Spleen (tissue), 11 donors: ENCODE measurements at regions not wholly inside any gene's neighbourhood (a gene's known extent, or its start where the extent isn't known, plus 50 kb on each side); places are given as distances from the start of the nearest gene placed in this dataset.

Experiments used
- DNase-seq: peaks from one replicate; pipeline ENCODE4 v3.0.0-alpha.2; 2020
- H3K27ac ChIP-seq, 8 donors: fragments of 200-600 bp; sonication (generic) in 7 of 8; 1 replicate in 4 of 8; 2 replicates in 4 of 8; pipeline versions ENCODE4 v1.5.0 to v1.8.0; 2016 to 2021; ENCODE audit warnings: inconsistent platforms in 4 of 8, mild to moderate bottlenecking in 4 of 8, moderate library complexity in 1 of 8
- H3K27me3 ChIP-seq, 7 donors: fragments of 200-600 bp; sonication (generic) in 6 of 7; replicated peaks in 1 of 7; 1 replicate in 4 of 7; 2 replicates in 3 of 7; pipeline versions ENCODE4 v1.5.0 to v1.8.0; 2016 to 2021; ENCODE audit warnings: inconsistent platforms in 3 of 7, mild to moderate bottlenecking in 1 of 7
- H3K36me3 ChIP-seq, 6 donors: fragments of 200-600 bp; sonication (generic) in 5 of 6; 1 replicate in 4 of 6; 2 replicates in 2 of 6; pipeline versions ENCODE4 v1.5.0 to v1.8.0; 2016 to 2021; ENCODE audit warnings: inconsistent platforms in 2 of 6
- H3K4me1 ChIP-seq, 6 donors: fragments of 200-600 bp; sonication (generic) in 5 of 6; 1 replicate in 3 of 6; 2 replicates in 3 of 6; pipeline versions ENCODE4 v1.5.0 to v1.8.0; 2016 to 2021; ENCODE audit warnings: inconsistent platforms in 3 of 6
- H3K4me3 ChIP-seq, 8 donors: fragments of 200-600 bp; sonication (generic) in 7 of 8; 1 replicate in 4 of 8; 2 replicates in 4 of 8; pipeline versions ENCODE4 v1.5.0 to v1.8.0; 2016 to 2021; ENCODE audit warnings: inconsistent platforms in 4 of 8, mild to moderate bottlenecking in 4 of 8, moderate library complexity in 2 of 8
- H3K9me3 ChIP-seq, 8 donors: fragments of 200-600 bp; sonication (generic) in 7 of 8; 1 replicate in 4 of 8; 2 replicates in 4 of 8; pipeline versions ENCODE4 v1.5.0 to v1.8.0; 2016 to 2021; ENCODE audit warnings: inconsistent platforms in 4 of 8
- CTCF ChIP-seq, 11 experiments: fragments of 200-600 bp in 7 of 11; fragments of 450-650 bp in 4 of 11; sonication (generic) in 4 of 11; IDR thresholded peaks in 8 of 11; conservative IDR thresholded peaks in 3 of 11; 1 replicate in 7 of 11; 2 replicates in 4 of 11; pipeline versions ENCODE4 v1.4.0 to v1.8.0; 2016 to 2021; ENCODE audit warnings: antibody characterized with exemption in 11 of 11, inconsistent platforms in 4 of 11, mild to moderate bottlenecking in 1 of 11
- POLR2A ChIP-seq, 3 donors: fragments of 450-650 bp; IDR thresholded peaks; one replicate each; pipeline ENCODE4 v1.5.1; 2017; ENCODE audit warnings: antibody characterized with exemption in 3 of 3, mild to moderate bottlenecking in 1 of 3
- POLR2AphosphoS5 ChIP-seq, 3 donors: sonication (generic); formaldehyde crosslinking; IDR thresholded peaks; one replicate each; pipeline ENCODE4 v1.5.1; 2017; ENCODE audit warnings: antibody characterized with exemption in 3 of 3
- WGBS, 5 donors: extraction: QIAGEN DNeasy Blood & Tissue Kit in 3 of 5; methylation state at CpG; one replicate each; pipeline versions ENCODE4 v1.1.5 to v1.1.7; 2013 to 2018; 5-methylcytosine and 5-hydroxymethylcytosine counted together
- intact Hi-C: fragments of 100-400 bp; cut with DNase I; formaldehyde crosslinking; loops from one replicate; pipeline ENCODE4 v1.15.0; 2023; ENCODE audit warnings: low total_unique reads
- donor health status: healthy with polysubstance abuse.
- donor health status: DM: no; HTN: no; CAD: no; lungs with moderate emphysema.
- donor health status: DM: no; HTN: no; CAD: no.
- donor health status: Bipolar disorder and iron deficiency.
- donor health status: healthy.
- donor health status: DM: no; HTN: no; CAD: no.
- donor health status: DM: yes; HTN: yes; CAD: no.

- intact Hi-C loops = no loop called here
- peaks cover 0 to 3% (median 0%) of the 10 kb centered on the region in 7 donors for H3K27me3 ChIP-seq
- no peak overlapping the region for H3K4me3 ChIP-seq
- H3K4me1 ChIP-seq = no peaks in the 10 kb centered on the region
- WGBS, 5 donors = 61 to 73% (median 64%) methylated on average over 3 of the region's 3 CpGs
- no peaks in the 10 kb centered on the region for H3K36me3 ChIP-seq
- TF ChIP-seq POLR2AphosphoS5 (IDR thresholded peaks at IDR 0.05) (no peak), POLR2A (IDR thresholded peaks at IDR 0.05) (no peak), CTCF (IDR thresholded peaks at IDR 0.05 in 8 of 11, conservative IDR thresholded peaks at IDR 0.05 in 3 of 11) (no peak)
- DNase-seq = no peak
- H3K9me3 ChIP-seq = no peaks in the 10 kb centered on the region
- no peak overlapping the region for H3K27ac ChIP-seq
Observed at GRCh38 chr7:108659261-108659660, 89.6 kb downstream of the DNAJB9 start.

GRCh38 chr7:108659867-108660266, 90.2 kb downstream of the DNAJB9 start:
- H3K27me3 ChIP-seq = peaks cover 0 to 3% (median 0%) of the 10 kb centered on the region in 7 donors
- TF ChIP-seq CTCF (IDR thresholded peaks at IDR 0.05 in 8 of 11, conservative IDR thresholded peaks at IDR 0.05 in 3 of 11) = no peak
- TF ChIP-seq POLR2A (IDR thresholded peaks at IDR 0.05) = no peak
- TF ChIP-seq POLR2AphosphoS5 (IDR thresholded peaks at IDR 0.05) = no peak
- H3K9me3 ChIP-seq = no peaks in the 10 kb centered on the region
- H3K27ac ChIP-seq = no peak overlapping the region
- DNase-seq = no peak
- no peaks in the 10 kb centered on the region for H3K36me3 ChIP-seq
- H3K4me1 ChIP-seq = no peaks in the 10 kb centered on the region
- intact Hi-C loops = no loop called here
- WGBS, 5 donors = 41 to 60% (median 50%) methylated on average over 2 of the region's 2 CpGs
- H3K4me3 ChIP-seq = no peak overlapping the region

GRCh38 chr7:108660465-108660864, 90.8 kb downstream of the DNAJB9 start:
- H3K4me1 ChIP-seq = no peaks in the 10 kb centered on the region
- TF ChIP-seq POLR2A (IDR thresholded peaks at IDR 0.05) = no peak
- no peak for TF ChIP-seq CTCF (IDR thresholded peaks at IDR 0.05 in 8 of 11, conservative IDR thresholded peaks at IDR 0.05 in 3 of 11)
- TF ChIP-seq POLR2AphosphoS5 (IDR thresholded peaks at IDR 0.05) = no peak
- 57 to 63% (median 61%) methylated on average over 3 of the region's 3 CpGs for WGBS, 5 donors

GRCh38 chr7:108662783-108663362, 93.2 kb downstream of the DNAJB9 start:
- Histone ChIP-seq H3K27me3 (peaks cover 0 to 4% (median 0%) of the 10 kb centered on the region in 7 donors), H3K27ac (no peak overlapping the region), H3K9me3 (no peaks in the 10 kb centered on the region), H3K36me3 (no peaks in the 10 kb centered on the region), H3K4me1 (no peaks in the 10 kb centered on the region), H3K4me3 (no peak overlapping the region)
- 33 to 72% (median 60%) methylated on average over 4 of the region's 4 CpGs for WGBS, 5 donors
- TF ChIP-seq POLR2AphosphoS5 (IDR thresholded peaks at IDR 0.05) (no peak), POLR2A (IDR thresholded peaks at IDR 0.05) (no peak)
- DNase-seq = no peak
- intact Hi-C loops = no loop called here

More at GRCh38 chr7:108660465-108660864, 90.8 kb downstream of the DNAJB9 start:
- H3K36me3 ChIP-seq = no peaks in the 10 kb centered on the region
- intact Hi-C loops = no loop called here
- DNase-seq = no peak
- H3K27me3 ChIP-seq = peaks cover 0 to 4% (median 0%) of the 10 kb centered on the region in 7 donors
- no peak overlapping the region for H3K27ac ChIP-seq
- H3K4me3 ChIP-seq = no peak overlapping the region
- H3K9me3 ChIP-seq = no peaks in the 10 kb centered on the region
